ENCODE measurements at regions not wholly inside any gene's neighbourhood (a gene's known extent, or its start where the extent isn't known, plus 50 kb on each side); places are given as distances from the start of the nearest gene placed in this dataset.

GRCh38 chr5:168073991-168074800 lies 217.2 kb upstream of the WWC1 start:
- peak overlapping the region in 1 of 7 donors; percentile 30 for H3K27ac Mint-ChIP-seq

GRCh38 chr5:168075387-168075786 lies 216.1 kb upstream of the WWC1 start:
- H3K27me3 ChIP-seq (ENCODE audit: control insufficient read depth in 2 of 2, insufficient read depth in 2 of 2, low read length in 2 of 2), result no peaks in the 10 kb centered on the region
- H3K4me1 Mint-ChIP-seq, result no peaks in the 10 kb centered on the region
- no peaks in the 10 kb centered on the region for H3K4me1 ChIP-seq (ENCODE audit: control insufficient read depth in 1 of 2, insufficient read depth in 2 of 2, low read length in 2 of 2)
- no peak overlapping the region for H2AFZ ChIP-seq (ENCODE audit: insufficient read depth, low read depth, low read length, poor library complexity, severe bottlenecking)
- H3K27ac Mint-ChIP-seq, result no peak overlapping the region
- intact Hi-C loops (cut with micrococcal nuclease), result no loop called here
- H3K36me3 ChIP-seq (replicated peaks in 1 of 2; ENCODE audit: control insufficient read depth in 1 of 2, insufficient read depth in 2 of 2, low read length in 2 of 2), result no peaks in the 10 kb centered on the region
- no peak overlapping the region for H3K4me3 Mint-ChIP-seq
- no peak overlapping the region for H3K4me2 ChIP-seq (replicated peaks; ENCODE audit: extremely low read depth, low read length, poor library complexity, severe bottlenecking)
- H3K9me3 ChIP-seq (replicated peaks in 1 of 2; ENCODE audit: control insufficient read depth in 1 of 2, insufficient read depth in 1 of 2, low read length in 2 of 2), result no peaks in the 10 kb centered on the region
- no peaks in the 10 kb centered on the region for H4K20me1 ChIP-seq (ENCODE audit: insufficient read depth, low read length)
- DNase-seq, result no peak
- H3K9ac ChIP-seq (ENCODE audit: insufficient read depth, low read length, poor library complexity, severe bottlenecking), result no peak overlapping the region
- TF ChIP-seq CTCF (IDR thresholded peaks at IDR 0.05), result no peak
- 96% methylated on average over 3 of the region's 3 CpGs for WGBS (ENCODE audit: insufficient coverage)
- H3K27me3 Mint-ChIP-seq (ENCODE audit: low read depth in 3 of 3), result peaks cover 1 to 8% (median 2%) of the 10 kb centered on the region in 3 donors
- peaks cover 0 to 4% (median 0%) of the 10 kb centered on the region in 7 donors for H3K9me3 Mint-ChIP-seq
- no peaks in the 10 kb centered on the region for H3K79me2 ChIP-seq (ENCODE audit: insufficient read depth, low read length)
- H3K4me3 ChIP-seq (replicated peaks in 1 of 3; ENCODE audit: low read depth in 2 of 3, low read length in 3 of 3), result no peak overlapping the region
- H3K27ac ChIP-seq (ENCODE audit: low read depth in 1 of 2, low read length in 2 of 2), result no peak overlapping the region
- H3K36me3 Mint-ChIP-seq, result no peaks in the 10 kb centered on the region

More at GRCh38 chr5:168073991-168074800, 217.2 kb upstream of the WWC1 start:
- Histone ChIP-seq H4K20me1 (ENCODE audit: insufficient read depth, low read length) (no peaks in the 10 kb centered on the region), H3K79me2 (ENCODE audit: insufficient read depth, low read length) (no peaks in the 10 kb centered on the region), H3K4me1 (ENCODE audit: control insufficient read depth in 1 of 2, insufficient read depth in 2 of 2, low read length in 2 of 2) (no peaks in the 10 kb centered on the region), H3K36me3 (replicated peaks in 1 of 2; ENCODE audit: control insufficient read depth in 1 of 2, insufficient read depth in 2 of 2, low read length in 2 of 2) (no peaks in the 10 kb centered on the region), H3K27ac (ENCODE audit: low read depth in 1 of 2, low read length in 2 of 2) (no peak overlapping the region), H3K4me2 (replicated peaks; ENCODE audit: extremely low read depth, low read length, poor library complexity, severe bottlenecking) (no peak overlapping the region), H2AFZ (ENCODE audit: insufficient read depth, low read depth, low read length, poor library complexity, severe bottlenecking) (no peak overlapping the region), H3K9me3 (replicated peaks in 1 of 2; ENCODE audit: control insufficient read depth in 1 of 2, insufficient read depth in 1 of 2, low read length in 2 of 2) (no peaks in the 10 kb centered on the region), H3K4me3 (replicated peaks in 1 of 3; ENCODE audit: low read depth in 2 of 3, low read length in 3 of 3) (no peak overlapping the region), H3K9ac (ENCODE audit: insufficient read depth, low read length, poor library complexity, severe bottlenecking) (no peak overlapping the region), H3K27me3 (ENCODE audit: control insufficient read depth in 2 of 2, insufficient read depth in 2 of 2, low read length in 2 of 2) (no peaks in the 10 kb centered on the region)
- H3K4me3 Mint-ChIP-seq, result no peak overlapping the region
- H3K27me3 Mint-ChIP-seq (ENCODE audit: low read depth in 3 of 3), result peaks cover 0 to 8% (median 2%) of the 10 kb centered on the region in 3 donors
- no peaks in the 10 kb centered on the region for H3K4me1 Mint-ChIP-seq
- WGBS (ENCODE audit: insufficient coverage), result under 1% methylated on average over 8 of the region's 9 CpGs
- peaks cover 0 to 2% (median 0%) of the 10 kb centered on the region in 7 donors for H3K9me3 Mint-ChIP-seq
- no peaks in the 10 kb centered on the region for H3K36me3 Mint-ChIP-seq
- intact Hi-C loops (cut with micrococcal nuclease), result no loop called here
- no peak for DNase-seq
- TF ChIP-seq CTCF (IDR thresholded peaks at IDR 0.05), result no peak

All from CD14-positive monocyte (primary cell).